Esophagus (tissue), 2 donors: ENCODE measurements at regions not wholly inside any gene's neighbourhood (a gene's known extent, or its start where the extent isn't known, plus 50 kb on each side); places are given as distances from the start of the nearest gene placed in this dataset.

Experiments used
- H3K27ac ChIP-seq, 2 donors: one replicate each; pipeline ENCODE4 v1.5.1; 2013; ENCODE audit warnings: low read depth in 2 of 2, mild to moderate bottlenecking in 2 of 2, inconsistent platforms in 1 of 2, low read length in 1 of 2, moderate library complexity in 1 of 2
- H3K27me3 ChIP-seq, 2 donors: one replicate each; pipeline ENCODE4 v1.6.1; 2013; ENCODE audit warnings: low read length in 2 of 2, control low read depth in 1 of 2, mild to moderate bottlenecking in 1 of 2; ENCODE audit not compliant: insufficient read depth in 2 of 2, control insufficient read depth in 1 of 2
- H3K36me3 ChIP-seq, 2 donors: one replicate each; pipeline ENCODE4 v1.6.1; 2013; ENCODE audit warnings: low read length in 1 of 2; ENCODE audit not compliant: control insufficient read depth in 2 of 2, insufficient read depth in 2 of 2
- H3K4me1 ChIP-seq, 2 donors: one replicate each; pipeline ENCODE4 v1.6.1; 2013; ENCODE audit warnings: low read length in 1 of 2; ENCODE audit not compliant: control insufficient read depth in 2 of 2, insufficient read depth in 2 of 2
- H3K4me3 ChIP-seq, 2 donors: one replicate each; pipeline ENCODE4 v1.5.1; 2013; ENCODE audit warnings: low read length in 2 of 2, mild to moderate bottlenecking in 2 of 2, low read depth in 1 of 2, moderate library complexity in 1 of 2
- H3K9me3 ChIP-seq, 2 donors: one replicate each; pipeline ENCODE4 v1.6.1; 2013; ENCODE audit warnings: mild to moderate bottlenecking in 2 of 2, low read depth in 1 of 2, low read length in 1 of 2, moderate library complexity in 1 of 2; ENCODE audit not compliant: control insufficient read depth in 2 of 2, insufficient read depth in 1 of 2
- WGBS, 2 donors: extraction: QIAGEN DNeasy Blood & Tissue Kit; methylation state at CpG; one replicate each; pipeline ENCODE4 v1.1.7; 2013; 5-methylcytosine and 5-hydroxymethylcytosine counted together
- donor health status: healthy with polysubstance abuse.
- donor health status: Bipolar disorder and iron deficiency.

DNA sequence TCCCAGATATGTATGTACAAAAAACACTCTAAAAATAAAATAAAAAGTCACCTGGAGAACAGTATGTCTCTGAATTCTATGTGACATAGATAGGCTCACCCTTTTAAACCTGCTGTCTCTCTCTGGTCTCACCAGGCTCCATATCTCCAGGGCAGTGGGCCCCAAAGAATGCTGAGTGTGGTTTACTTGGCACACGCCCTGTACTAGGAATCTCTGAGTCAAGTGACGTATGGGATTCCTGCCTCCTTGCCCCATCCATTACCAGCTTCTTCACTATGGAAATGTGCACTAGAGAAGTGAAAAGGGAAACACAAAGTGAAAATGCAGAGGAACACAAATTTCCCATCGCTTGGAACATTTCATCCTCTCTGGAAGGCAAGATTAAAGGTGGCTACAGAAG, 722.2 kb upstream of the TENM4 start:
- no peaks in the 10 kb centered on the region for H3K9me3 ChIP-seq
- no peak overlapping the region for H3K4me3 ChIP-seq
- H3K27ac ChIP-seq = no peak overlapping the region
- no peaks in the 10 kb centered on the region for H3K27me3 ChIP-seq
- WGBS, 2 donors = 78% methylated on average over 3 of the region's 3 CpGs
- H3K4me1 ChIP-seq = no peaks in the 10 kb centered on the region
- H3K36me3 ChIP-seq = no peaks in the 10 kb centered on the region

DNA sequence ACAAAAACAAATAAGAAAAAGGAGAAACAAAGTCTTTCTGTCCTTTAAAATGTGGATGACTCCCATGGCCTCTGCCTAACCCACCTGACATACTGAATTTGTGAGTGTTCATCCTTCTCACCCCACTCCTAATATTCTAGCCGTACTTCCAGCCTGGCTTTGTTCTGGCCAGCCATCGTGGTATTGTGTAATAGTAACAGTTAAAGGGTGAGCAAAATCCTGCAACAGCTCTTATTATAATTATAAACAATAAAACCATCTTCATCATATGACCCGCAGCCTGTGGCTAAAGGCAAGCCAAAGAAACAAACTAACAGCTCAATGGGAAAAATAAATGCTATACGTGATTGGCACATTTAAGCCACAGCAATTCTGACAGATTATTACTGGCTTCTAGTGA, 721.6 kb upstream of the TENM4 start:
- H3K27me3 ChIP-seq = no peaks in the 10 kb centered on the region
- H3K27ac ChIP-seq = no peak overlapping the region
- no peaks in the 10 kb centered on the region for H3K9me3 ChIP-seq
- no peak overlapping the region for H3K4me3 ChIP-seq
- H3K36me3 ChIP-seq = no peaks in the 10 kb centered on the region
- 84 to 85% methylated on average over 4 of the region's 4 CpGs for WGBS, 2 donors
- no peaks in the 10 kb centered on the region for H3K4me1 ChIP-seq

- Histone ChIP-seq H3K9me3 (no peaks in the 10 kb centered on the region), H3K36me3 (no peaks in the 10 kb centered on the region), H3K27me3 (no peaks in the 10 kb centered on the region), H3K4me3 (no peak overlapping the region), H3K27ac (no peak overlapping the region), H3K4me1 (no peaks in the 10 kb centered on the region)
- 43 to 53% methylated on average over 3 of the region's 3 CpGs for WGBS, 2 donors
These were observed 716.6 kb upstream of the TENM4 start for GRCh38 chr11:80157447-80157846.

DNA sequence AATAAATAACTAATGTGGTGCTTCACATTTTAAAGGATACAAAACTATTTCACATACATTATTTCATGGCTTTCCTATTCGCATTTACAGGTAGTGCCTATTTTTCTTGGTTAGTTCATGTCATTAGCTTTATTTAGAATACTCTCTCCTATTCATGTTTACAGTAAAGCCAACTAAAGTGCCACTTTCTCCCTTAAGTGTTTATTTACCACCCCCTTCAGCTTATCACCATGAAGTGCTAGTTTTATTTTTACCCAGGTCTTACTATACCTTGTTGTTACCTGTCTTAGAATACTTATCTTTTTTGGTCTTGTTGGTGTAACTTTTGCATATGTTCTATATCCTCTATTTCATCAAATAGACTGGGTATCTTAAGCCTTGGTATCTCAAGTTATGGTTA, 715.2 kb upstream of the TENM4 start:
- H3K4me3 ChIP-seq = no peak overlapping the region
- no peaks in the 10 kb centered on the region for H3K27me3 ChIP-seq
- 84 to 88% methylated on average over 1 of the region's 1 CpG for WGBS, 2 donors
- H3K36me3 ChIP-seq = no peaks in the 10 kb centered on the region
- H3K4me1 ChIP-seq = no peaks in the 10 kb centered on the region
- H3K27ac ChIP-seq = no peak overlapping the region
- H3K9me3 ChIP-seq = no peaks in the 10 kb centered on the region

DNA sequence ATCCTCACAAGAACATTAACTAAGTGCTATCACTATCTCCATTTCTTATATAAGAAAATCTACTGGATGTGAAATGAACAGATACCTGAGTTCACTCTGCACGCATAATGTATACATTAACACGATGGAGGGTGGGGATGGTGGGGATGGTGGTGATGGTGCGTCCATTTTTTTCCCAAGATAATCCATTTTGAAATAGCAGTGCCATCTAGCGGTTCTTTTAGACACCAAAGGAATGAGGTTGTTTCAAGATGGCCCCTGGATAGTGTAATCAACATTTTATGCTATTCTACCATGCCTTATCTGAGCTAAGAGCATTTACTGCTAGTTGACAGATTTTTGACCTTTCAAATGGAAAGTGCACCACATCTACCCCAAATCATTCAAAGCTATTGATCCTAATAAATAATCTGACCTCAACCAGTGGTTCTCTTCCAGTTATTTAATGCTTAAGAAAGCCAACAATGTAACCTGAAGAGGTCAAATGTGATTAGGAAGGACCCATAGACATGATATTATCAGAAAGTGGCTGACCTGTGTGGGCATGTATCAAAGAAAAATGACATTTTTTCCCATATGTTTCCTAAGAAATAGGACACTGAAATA, 714.7 kb upstream of the TENM4 start:
- no peaks in the 10 kb centered on the region for H3K27me3 ChIP-seq
- no peak overlapping the region for H3K27ac ChIP-seq
- H3K4me3 ChIP-seq = no peak overlapping the region
- H3K36me3 ChIP-seq = no peaks in the 10 kb centered on the region
- H3K9me3 ChIP-seq = no peaks in the 10 kb centered on the region
- H3K4me1 ChIP-seq = no peaks in the 10 kb centered on the region
- 27 to 31% methylated on average over 4 of the region's 4 CpGs for WGBS, 2 donors

DNA sequence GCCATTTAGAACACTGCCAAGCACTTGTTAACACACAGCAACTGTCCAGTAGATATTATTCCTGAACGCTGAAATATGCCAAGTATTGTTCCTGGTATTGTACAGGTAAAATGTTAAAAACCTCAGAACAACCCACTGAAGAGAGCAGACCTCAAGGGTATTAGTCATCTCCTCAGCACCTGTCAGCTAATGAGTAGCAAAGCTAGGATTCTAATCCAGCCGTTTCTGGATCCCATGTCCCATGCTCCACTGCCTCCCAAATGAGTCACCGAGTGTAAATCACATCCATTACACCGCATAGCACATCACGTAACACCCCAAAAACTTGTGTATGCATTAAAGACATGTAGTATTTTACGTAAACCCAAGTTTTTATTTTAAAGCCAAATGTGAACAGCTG, 705.4 kb upstream of the TENM4 start:
- 52 to 61% methylated on average over 6 of the region's 6 CpGs for WGBS, 2 donors
- no peak overlapping the region for H3K27ac ChIP-seq
- H3K4me1 ChIP-seq = no peaks in the 10 kb centered on the region
- H3K27me3 ChIP-seq = no peaks in the 10 kb centered on the region
- no peak overlapping the region for H3K4me3 ChIP-seq
- H3K9me3 ChIP-seq = no peaks in the 10 kb centered on the region
- H3K36me3 ChIP-seq = no peaks in the 10 kb centered on the region

DNA sequence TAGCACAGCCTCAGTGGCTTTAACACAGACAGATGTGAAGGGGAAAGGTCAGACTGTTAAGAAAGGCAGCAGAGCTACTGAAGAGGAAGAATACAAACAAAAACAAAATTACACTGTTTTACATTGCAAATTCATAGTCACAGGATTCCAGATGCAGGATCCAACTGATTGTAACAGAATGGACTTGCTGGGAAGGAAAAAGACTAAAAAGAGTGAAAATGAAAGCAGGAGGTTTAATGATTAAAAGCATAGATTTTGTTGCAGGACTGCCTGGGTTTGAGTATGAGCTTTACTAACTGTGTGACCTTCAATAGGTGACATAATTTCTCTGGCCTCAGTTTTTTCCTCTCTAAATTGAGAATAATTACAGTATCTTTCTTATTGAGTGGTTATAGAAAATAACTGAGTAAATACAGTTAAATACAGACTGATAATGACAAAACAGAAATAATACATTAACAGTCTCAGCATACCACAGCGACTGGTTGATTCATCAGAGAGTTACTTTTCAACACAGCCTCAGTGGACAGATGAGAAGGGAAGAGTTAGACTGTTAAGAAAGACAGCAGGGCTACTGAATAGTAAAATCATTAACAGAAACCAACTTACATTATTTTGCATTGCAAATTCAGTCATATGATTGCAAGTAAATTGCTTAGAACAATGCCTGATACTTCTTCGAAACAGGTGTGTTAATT, 704.2 kb upstream of the TENM4 start:
- H3K27ac ChIP-seq = no peak overlapping the region
- H3K4me1 ChIP-seq = no peaks in the 10 kb centered on the region
- no peaks in the 10 kb centered on the region for H3K36me3 ChIP-seq
- H3K27me3 ChIP-seq = no peaks in the 10 kb centered on the region
- 75 to 85% methylated on average over 2 of the region's 2 CpGs for WGBS, 2 donors
- H3K4me3 ChIP-seq = no peak overlapping the region
- H3K9me3 ChIP-seq = no peaks in the 10 kb centered on the region

DNA sequence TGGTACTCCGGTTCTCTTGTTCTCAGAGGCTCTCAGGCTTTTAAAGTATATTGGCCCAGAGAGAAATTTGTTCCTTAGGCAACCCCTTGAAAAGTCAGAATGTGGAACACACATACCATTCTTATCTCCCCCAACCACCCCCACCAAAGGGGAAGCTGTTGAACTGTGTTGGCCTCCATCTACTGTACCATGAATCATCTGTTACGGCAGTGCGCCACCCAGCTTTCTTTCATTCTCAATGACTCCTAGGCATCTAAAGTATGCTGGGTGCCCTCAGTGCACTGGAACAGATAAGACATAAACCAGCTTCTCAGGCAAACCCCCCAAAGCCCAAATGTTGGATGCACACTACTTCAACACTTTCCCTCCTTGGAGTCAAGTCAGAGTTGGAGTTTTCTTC, 696.2 kb upstream of the TENM4 start:
- Histone ChIP-seq H3K27me3 (no peaks in the 10 kb centered on the region), H3K4me3 (no peak overlapping the region), H3K36me3 (no peaks in the 10 kb centered on the region), H3K9me3 (no peaks in the 10 kb centered on the region), H3K4me1 (no peaks in the 10 kb centered on the region), H3K27ac (no peak overlapping the region)
- 50 to 58% methylated on average over 3 of the region's 3 CpGs for WGBS, 2 donors

DNA sequence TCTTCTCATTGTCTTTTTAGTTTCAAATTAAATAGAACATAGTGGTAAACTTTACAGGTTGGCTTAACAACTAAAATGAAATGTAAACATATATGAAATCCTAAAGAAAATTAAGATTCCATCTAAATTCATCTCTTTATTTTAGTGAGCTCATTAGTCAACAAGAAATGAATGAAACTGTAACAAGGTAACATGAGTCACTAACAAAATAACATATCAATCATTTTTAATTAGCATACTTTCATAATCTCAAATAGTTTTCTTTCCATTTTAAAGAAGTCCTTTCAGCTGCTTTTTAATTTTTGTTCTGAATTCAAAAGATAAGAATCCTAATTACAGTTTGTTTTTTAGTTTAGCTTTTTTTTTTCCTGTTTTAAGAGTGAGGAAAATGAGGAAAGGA, 688.6 kb upstream of the TENM4 start:
- Histone ChIP-seq H3K27me3 (no peaks in the 10 kb centered on the region), H3K27ac (no peak overlapping the region), H3K9me3 (peaks cover 0 to 1% of the 10 kb centered on the region in 2 donors), H3K4me1 (no peaks in the 10 kb centered on the region), H3K4me3 (no peak overlapping the region), H3K36me3 (no peaks in the 10 kb centered on the region)

DNA sequence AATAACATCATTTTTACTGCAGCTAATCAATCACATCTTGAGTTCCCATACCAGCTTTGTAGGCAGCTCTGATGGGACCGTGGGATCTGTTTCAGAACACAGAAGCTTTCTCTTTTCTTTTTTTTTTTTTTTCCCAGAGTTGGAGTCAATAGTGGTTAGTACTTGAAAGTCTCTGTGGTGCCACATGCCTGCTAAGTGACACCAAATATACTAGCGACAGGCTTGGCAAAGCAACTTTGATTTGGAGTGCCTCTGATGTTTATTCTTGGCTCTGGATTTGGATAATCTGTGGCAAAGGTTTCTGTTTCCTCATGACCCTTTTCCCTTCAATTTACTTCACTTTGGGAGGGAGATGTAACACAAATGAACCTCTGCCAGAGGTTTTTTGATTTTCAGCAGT, 681.4 kb upstream of the TENM4 start:
- H3K4me3 ChIP-seq = no peak overlapping the region
- no peaks in the 10 kb centered on the region for H3K36me3 ChIP-seq
- H3K9me3 ChIP-seq = peaks cover 0 to 1% of the 10 kb centered on the region in 2 donors
- 38 to 40% methylated on average over 2 of the region's 2 CpGs for WGBS, 2 donors
- no peaks in the 10 kb centered on the region for H3K27me3 ChIP-seq
- H3K27ac ChIP-seq = no peak overlapping the region
- no peaks in the 10 kb centered on the region for H3K4me1 ChIP-seq
